ENCODE measurements at regions not wholly inside any gene's neighbourhood (a gene's known extent, or its start where the extent isn't known, plus 50 kb on each side); places are given as distances from the start of the nearest gene placed in this dataset.

- no peak for TF ChIP-seq EP300 (IDR thresholded peaks at IDR 0.05)
- TF ChIP-seq CTCF (IDR thresholded peaks at IDR 0.05), result no peak
Observed at GRCh38 chr18:39751161-39751560, 2185.6 kb upstream of the CELF4 start.

All from ovary (tissue), 3 donors.